ENCODE measurements at regions not wholly inside any gene's neighbourhood (a gene's known extent, or its start where the extent isn't known, plus 50 kb on each side); places are given as distances from the start of the nearest gene placed in this dataset.

DNA sequence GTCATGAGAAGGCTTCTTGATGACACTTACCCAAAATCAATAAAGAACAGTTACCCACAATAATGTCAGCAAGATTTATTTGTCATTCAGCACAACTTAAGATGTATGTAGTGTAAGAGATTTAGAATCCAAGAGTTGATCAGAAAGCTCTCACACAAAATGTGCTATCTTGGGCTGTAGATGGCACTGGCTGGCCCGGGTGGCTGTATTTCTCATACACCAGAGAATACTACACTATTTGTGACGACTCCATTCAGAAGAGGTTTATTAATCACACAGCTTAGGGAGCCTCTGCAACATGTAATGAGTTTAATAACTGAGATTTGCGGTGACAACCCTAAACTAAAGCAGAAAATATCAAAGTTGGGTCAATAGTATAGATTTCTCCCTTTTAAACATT is 530.4 kb upstream of the KLHL29 start:
- Histone ChIP-seq H3K79me1 (ENCODE audit: low read depth in 1 of 2, low read length in 2 of 2) (no peaks in the 10 kb centered on the region), H3K9ac (ENCODE audit: low read depth, low read length) (no peak overlapping the region), H4K8ac (ENCODE audit: low read depth in 2 of 2, low read length in 2 of 2) (no peak overlapping the region), H3K23ac (ENCODE audit: low read depth, low read length) (no peak overlapping the region), H3K14ac (replicated peaks; ENCODE audit: low read depth, low read length) (no peak overlapping the region), H3K27me3 (ENCODE audit: control insufficient read depth, insufficient read depth, low read length) (no peaks in the 10 kb centered on the region), H2BK120ac (ENCODE audit: low read depth, low read length) (no peak overlapping the region), H3K9me1 (ENCODE audit: insufficient read depth, low read length) (no peaks in the 10 kb centered on the region), H3K36me3 (ENCODE audit: control insufficient read depth, insufficient read depth, low read length) (no peaks in the 10 kb centered on the region), H4K91ac (ENCODE audit: insufficient read depth, low read depth, low read length) (no peak overlapping the region), H2BK5ac (ENCODE audit: low read depth, low read length, poor library complexity, severe bottlenecking) (no peak overlapping the region), H3K56ac (ENCODE audit: extremely low read depth, insufficient read depth, low read length) (no peak overlapping the region), H4K5ac (ENCODE audit: low read depth, low read length) (no peak overlapping the region), H3K18ac (ENCODE audit: low read depth, low read length) (no peak overlapping the region), H2AFZ (replicated peaks; ENCODE audit: low read length, poor library complexity) (no peak overlapping the region), H2AK5ac (ENCODE audit: low read depth, low read length) (no peak overlapping the region), H3K9me3 (ENCODE audit: control insufficient read depth, insufficient read depth, low read length) (peaks cover 7% of the 10 kb centered on the region), H3K27ac (ENCODE audit: insufficient read depth, low read length) (no peak overlapping the region), H3K4ac (ENCODE audit: low read depth, low read length) (no peak overlapping the region), H4K20me1 (ENCODE audit: insufficient read depth, low read length) (no peaks in the 10 kb centered on the region), H2BK20ac (ENCODE audit: low read depth, low read length) (no peak overlapping the region), H2AK9ac (replicated peaks; ENCODE audit: low read depth, low read length, poor library complexity) (no peak overlapping the region), H3K4me1 (ENCODE audit: control insufficient read depth, insufficient read depth, low read length) (no peaks in the 10 kb centered on the region), H2BK15ac (ENCODE audit: low read depth, low read length) (no peak overlapping the region), H3K4me2 (ENCODE audit: low read depth, low read length) (no peak overlapping the region), H3K4me3 (ENCODE audit: insufficient read depth, low read depth, low read length) (no peak overlapping the region)
- no CpG with 5 or more reads among the region's 3 CpGs for WGBS, 2 experiments (ENCODE audit: extremely low coverage in 2 of 2, insufficient read length in 1 of 2)
- TF ChIP-seq RAD21 (IDR thresholded peaks at IDR 0.05; ENCODE audit: low read length) = no peak
- no peak for TF ChIP-seq BHLHE40 (IDR thresholded peaks at IDR 0.05; ENCODE audit: low read depth, low read length)
- CTCF ChIA-PET = no interaction called here
- in situ Hi-C loops (cut with MboI; ENCODE audit: low sequenced_read_pairs) (no loop called here), intact Hi-C loops (cut with micrococcal nuclease) (no loop called here), dilution Hi-C loops (cut with HindIII; ENCODE audit: low sequenced_read_pairs, unreplicated experiment) (no loop called here)
- POLR2A ChIA-PET (ENCODE audit: unreplicated experiment) = no interaction called here
- no peak for ATAC-seq (ENCODE audit: low read depth)
- DNase-seq = no peak
- BruUV-seq (replicated peaks) = no TSS peak

Data from IMR-90 (cell line).